ENCODE measurements at regions not wholly inside any gene's neighbourhood (a gene's known extent, or its start where the extent isn't known, plus 50 kb on each side); places are given as distances from the start of the nearest gene placed in this dataset.

DNA sequence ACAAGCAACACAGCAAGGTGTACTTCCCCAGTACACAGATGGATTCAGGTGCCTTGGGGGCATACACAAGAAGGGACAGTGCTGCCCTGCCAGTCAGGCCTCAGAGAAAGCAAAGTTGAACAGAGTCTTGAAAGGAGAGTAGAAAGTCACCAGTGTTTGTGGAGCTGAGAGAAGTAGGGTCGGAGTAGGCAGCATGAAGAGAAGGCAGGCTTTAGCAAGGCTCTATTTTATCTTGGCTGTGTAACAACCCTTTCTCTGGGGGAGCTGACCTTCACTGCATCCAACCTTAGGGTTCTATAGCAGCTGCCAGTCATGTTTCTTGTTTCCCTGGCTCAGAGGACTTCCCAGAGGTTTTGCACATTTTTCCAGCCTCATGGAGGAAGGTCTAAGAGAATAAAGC, 77.4 kb upstream of the BLID start:
- DNase-seq, result no peak

DNA sequence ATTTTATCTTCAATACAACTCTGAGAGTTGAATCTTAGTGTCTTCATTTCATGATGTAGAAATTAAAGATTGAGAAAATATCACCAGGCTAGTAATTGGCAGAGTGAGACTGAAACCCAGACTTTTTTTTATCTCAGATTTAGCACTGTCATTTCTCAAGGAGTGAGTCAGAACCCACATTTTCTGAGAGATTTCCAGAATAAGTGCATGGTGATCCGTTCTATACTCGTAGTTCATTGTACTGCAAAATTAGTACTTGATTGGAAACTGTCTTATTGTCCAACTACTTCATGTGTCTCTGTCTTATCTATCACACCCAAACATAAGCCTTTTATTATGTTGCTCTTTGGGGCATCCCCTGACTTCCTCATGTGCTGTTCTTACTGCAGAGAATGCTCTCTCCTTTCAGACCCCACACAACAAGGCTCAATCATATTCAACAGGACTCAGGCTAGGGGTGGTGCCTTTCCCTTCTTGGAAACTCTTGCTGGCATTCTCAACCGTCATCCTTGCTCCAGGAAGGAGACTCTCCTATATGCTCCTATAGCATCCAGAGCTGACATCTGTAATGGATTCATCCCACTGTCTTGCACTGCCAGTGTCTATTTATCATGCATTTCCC, 76.7 kb upstream of the BLID start:
- DNase-seq, result peak; percentile 58

DNA sequence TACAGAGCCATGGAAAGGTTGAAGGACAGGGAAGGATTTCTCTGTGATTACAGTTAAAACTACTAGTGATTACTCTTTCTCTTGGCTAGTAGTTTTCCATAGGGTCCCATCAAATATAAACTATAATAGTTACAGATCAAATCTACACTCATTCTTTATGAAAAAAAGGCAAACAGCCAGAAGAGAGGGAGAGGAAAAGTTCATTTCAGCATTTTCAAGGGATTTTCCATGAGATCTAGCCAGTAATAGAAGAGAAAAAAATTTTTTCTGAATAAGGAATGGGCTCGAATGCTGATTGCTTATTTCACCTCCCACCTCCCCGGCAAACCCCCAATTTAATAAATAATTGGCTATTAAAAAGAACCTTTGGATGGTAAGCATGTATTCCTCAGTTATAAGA, 74.8 kb upstream of the BLID start:
- no peak for DNase-seq

DNA sequence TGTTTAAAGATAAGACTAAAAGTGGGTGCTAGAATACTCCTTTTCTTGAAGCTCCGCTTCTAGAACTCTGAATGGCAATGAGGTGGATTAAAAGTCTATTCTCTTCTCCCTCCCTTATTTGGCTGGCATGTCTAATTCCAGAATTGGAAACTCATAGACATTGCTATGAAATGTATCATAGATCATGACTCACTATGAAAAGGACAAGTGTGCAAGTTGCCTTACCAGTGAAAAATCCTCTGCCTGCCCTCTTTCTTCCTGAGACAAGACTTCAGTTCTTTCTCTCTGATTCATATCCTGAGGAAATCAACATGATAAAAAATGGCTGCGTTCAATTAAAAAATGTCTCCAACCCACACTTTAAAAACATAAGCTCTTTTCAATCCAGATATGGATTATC, 73.2 kb upstream of the BLID start:
- no peak for DNase-seq

DNA sequence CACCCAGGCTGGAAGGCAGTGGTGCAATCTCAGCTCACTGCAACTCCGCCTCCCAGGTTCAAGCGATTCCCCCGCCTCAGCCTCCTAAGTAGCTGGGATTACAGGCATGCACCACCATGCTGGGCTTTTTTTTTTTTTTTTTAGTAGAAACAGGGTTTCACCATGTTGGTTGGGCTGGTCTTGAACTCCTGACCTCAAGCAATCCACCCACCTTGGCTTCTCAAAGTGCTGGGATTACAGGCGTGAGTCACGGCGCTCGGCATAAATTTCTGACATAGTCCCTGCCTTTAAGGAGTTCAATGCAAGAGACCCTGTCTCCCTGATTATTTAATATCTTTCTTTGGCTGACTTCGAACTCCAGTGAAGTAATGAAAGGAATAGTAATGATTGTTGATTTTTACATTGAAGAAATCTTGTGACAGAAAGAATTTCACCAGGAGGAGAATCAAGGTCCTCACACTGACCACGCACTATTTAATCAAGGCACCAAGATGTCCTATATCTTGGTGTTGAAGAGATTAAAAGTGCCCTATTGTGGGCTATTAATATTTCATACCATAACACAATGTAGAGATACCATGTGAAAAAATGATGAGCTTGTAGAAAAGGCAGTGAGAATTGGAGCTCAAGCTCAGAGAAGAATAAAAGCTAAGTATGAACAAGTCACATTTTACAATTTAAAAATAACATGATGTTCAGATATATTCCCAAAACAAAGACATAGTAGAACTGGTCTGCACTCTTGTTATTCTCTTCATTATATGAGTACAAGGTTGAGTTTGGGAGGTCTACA, 71.6 kb upstream of the BLID start:
- DNase-seq, result no peak

DNA sequence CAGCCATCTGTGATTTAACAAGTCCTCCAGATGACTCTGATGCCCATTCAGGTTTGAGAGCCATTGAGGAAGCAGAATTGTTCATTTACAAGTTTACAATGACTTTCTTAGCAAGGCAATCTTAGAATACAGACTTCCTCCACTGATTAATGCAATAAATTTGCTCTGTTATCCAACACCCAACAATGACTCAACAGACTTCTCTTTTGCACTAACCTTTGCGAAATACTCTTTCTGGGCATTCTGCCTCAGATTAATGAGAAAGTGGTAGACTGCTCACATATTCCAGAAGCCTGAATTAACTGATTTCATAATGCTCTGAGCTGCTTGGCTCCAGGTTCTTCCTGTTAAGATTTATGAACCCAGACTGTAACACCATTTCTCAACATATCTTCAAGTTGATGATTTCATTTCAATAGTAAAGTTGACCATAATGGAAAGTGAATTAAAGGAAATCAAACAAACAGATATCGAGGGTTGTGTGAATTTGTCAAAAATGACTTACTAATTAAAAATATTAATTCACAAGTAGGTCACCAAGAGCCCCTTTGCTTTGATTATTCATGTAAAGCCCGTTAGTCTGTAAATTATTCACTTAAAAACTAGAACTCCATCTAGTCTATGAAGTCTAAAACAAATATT, 70.5 kb upstream of the BLID start:
- DNase-seq, result no peak

DNA sequence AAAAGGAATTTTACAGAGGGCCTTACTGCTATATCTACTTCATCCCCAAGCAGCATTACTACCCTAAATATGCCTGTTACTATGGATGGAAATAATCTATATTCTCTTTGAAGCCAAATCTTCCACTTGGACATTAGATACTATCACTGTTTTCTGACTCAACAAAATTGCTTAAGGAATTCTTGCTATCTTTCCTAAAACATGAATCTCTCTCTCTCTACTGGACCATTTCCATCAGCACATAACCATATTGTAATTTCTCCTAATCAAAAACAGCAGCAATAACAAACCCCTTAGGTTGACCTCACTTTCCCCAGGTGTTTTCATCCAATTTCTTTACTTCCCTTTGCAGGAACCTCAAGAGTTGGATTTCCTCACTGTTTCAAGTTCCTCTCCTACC, 67.9 kb upstream of the BLID start:
- no peak for DNase-seq

DNA sequence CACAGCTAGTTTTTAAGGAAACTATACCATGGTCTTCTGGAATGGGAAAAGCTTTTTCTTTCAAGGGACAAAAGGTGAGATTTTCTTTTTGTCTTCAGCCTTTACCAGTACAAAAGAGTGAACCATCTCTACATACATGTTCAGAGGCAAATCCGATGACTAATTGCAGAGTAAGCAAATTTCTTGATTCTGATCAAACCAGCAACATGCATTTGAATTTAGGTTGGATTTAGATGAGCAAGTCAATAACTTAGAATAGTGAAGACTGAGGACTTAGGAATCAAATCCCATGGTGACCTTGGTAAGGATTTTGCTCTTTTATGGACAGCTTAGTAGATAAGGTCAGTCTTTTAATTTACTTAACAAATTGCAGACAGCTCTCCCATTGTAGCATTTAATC, 65.9 kb upstream of the BLID start:
- no peak for DNase-seq

DNA sequence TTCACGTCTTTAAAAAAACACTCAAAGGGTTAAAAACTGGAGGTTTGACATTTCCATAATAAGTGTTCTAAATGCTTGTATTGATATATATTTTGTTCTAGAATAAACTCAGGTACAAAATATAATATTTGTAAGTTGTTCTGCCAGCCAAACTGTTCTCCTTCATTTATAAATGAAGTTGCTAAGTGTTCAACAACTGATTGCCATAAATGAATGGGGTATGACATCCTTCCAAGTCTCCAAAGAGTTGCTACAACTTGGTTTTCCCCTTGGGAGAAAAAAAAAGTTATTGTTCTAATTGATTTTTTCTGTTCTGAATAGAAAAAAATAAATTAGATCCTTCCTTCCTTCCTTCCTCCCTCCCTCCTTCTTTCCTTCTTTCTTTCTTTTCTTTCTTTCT, 65.4 kb upstream of the BLID start:
- DNase-seq, result no peak

DNA sequence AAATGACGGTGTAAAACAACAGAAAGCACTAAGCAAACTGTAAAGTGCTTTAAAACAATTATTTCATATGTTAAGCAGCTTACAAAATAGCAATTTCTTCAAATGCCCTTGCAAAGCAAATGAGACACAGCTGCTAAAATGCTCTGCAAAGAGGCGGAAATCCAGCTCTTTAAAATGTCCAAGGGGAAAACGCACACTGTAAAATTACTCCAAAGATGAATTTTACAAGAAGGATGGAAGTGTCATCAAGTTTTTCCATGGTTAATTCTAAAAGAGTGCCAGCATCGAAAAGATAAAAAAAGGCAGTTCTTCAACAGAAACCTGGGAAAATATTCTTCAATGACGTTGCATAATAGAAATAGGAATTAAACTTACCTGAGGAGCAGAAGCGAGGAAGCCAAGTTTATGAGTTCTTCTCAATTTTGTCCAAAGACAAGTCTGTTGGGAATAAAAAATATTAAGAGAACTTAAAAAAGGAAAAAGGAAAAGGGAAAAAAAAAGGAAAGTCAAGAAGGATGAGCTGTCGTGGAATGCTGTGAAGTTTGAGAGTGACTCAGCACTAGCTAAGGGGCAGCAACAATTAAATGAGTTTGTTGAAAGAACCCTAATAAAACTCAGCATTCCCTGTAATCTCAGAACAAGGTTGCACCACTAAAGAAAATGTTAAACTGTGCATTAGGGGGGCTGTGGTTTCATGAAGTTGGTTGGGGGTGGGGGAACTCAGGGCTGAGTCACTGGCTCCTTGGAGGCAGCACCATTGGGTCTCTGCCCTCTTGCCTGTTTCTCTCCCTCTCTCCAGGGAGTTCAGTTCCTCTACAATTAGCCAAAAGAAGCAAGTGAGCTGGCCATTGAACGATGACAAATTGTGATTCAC, 64.2 kb upstream of the BLID start:
- DNase-seq, result no peak

DNA sequence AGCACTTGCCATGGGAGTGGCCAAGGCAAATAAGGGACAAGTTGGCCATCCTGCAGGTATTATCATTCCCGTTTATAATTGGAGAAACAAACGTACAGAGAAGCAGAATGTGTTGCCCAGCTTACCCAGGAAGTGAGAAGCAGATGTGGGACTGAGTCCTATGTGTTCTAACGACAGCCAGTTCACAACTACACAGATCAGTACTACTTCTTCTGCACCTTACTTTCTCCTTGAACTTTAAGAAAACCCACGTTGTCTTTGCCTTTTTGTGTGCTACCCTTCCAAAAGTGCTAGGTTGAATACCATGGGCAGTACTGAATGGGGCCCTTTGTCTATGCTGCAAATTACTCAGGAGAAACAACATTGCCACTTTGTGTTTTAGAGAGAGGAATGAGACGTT, 62.8 kb upstream of the BLID start:
- no peak for DNase-seq

DNA sequence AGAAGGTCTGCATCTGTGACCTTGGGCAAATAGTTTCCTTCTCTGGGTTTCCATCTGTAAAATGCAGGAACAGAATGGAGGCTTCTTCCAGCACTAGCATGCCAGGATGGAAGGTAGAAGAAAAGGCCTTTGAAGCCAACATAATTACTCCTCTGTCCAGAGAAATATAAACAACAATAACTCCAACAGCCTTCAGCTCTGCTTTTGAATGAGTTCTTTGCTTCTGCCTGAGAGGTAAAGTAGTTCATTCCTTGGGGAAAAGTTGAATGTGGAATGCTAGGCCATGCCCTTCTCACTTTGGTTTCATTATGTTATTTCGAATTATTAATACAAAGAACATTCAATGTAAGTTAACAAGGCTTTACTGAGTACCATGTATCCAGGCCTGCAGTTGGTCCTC, 61.2 kb upstream of the BLID start:
- DNase-seq, result no peak

DNA sequence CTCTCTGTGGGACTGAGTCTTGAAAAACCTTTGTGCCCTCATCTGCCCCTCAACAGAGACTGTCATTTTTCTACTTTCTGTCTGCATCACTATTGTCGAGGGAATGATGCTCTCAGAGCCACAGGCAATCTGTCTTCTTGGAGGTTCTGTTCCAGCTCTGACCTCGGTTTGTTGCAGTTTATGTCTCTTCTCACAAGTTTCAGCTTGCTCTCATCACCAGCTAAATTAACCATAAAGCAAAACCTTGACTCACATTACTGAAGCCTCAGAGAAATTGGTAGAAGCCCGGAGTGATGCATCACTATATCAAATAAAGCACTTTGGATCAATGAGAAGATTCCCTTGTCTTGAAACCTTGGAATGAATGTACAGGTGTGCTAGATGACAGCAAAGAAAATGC, 60.6 kb upstream of the BLID start:
- no peak for DNase-seq

DNA sequence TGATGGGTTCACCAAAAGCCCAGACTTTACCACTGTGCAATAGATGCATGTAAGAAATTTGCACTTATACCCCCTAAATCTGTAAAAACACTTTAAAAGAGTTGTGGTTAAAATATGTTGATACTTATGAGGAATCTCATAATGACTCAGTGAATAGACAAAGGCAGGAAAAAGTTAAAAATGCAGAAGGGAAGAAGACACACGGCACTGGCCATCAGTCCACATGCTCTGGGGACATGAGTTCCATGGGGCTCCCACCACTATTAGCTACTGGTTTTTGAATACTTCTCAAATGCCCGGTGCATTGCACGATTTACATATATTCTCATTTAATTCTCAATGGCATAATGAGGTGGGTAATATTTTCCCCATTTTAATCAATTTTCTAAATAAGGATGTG, 59.3 kb upstream of the BLID start:
- DNase-seq, result no peak

DNA sequence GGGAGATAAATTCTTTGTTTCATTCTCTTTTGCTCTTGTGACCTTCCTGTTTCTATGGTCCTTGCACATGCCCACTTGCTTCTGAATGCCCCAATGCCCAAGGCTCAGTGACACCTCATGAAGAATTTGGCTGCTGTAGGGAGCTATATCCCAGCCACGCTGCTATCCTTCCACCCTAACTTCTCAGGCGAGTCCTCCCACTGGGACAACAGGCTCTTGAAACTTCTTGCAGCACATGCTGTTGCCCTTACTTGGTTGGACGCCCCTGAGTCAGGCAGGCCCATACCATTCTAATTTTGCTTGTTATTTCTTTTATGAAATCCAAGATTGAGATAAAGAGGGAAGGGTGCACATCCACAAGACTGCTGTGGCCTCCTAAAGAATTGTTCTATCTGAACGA, 57.6 kb upstream of the BLID start:
- no peak for DNase-seq

DNA sequence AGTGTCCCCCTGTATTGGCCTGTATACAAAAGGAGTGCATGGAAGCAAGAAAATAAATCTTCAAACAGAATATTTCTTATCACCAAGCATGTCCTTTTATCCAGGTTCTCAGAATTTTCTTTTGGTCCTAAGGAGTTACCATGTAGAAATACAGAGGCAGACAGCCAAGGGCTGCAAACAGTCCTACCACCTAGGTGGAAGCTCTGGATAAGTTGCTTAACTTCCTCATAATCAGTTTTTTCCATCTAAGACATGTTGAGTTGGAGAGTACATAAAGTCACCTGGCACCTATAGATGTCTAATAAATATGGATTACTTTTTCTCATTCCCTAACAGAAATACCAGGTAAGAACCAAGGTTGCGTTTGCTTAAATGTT, 57.0 kb upstream of the BLID start:
- no peak for DNase-seq

DNA sequence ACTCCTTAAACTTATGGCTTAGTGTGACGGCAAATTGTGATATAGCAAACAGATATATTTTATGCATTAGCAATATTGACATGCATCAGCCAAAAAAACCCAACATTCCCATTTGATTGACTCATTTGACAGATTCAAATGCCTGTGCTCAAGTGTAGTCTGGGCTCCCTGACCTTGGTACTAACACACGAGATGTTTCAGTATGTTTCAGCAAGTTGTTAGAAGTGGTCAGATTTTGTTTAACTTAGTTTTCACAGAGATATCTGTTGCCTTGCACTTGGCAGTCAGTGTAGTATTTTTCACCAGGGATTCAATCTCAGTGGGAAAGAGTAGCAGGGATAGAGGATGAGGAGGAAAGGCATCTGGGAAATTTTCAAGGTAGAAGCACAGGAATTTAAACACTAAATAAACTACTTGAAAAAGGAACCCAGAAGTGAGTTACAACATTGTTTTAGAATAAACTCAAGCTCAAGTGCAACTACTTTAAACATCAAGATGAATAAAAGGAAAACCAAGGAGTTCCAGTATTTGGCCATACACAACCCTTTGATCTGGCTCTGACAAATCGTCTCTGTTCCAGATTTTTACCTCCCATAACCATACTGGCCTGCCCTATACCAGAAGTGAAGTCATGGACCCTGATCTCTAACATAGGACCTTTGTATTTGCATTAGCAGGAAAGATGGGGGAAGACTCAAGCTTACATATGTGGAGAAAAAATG, 56.5 kb upstream of the BLID start:
- no peak for DNase-seq

DNA sequence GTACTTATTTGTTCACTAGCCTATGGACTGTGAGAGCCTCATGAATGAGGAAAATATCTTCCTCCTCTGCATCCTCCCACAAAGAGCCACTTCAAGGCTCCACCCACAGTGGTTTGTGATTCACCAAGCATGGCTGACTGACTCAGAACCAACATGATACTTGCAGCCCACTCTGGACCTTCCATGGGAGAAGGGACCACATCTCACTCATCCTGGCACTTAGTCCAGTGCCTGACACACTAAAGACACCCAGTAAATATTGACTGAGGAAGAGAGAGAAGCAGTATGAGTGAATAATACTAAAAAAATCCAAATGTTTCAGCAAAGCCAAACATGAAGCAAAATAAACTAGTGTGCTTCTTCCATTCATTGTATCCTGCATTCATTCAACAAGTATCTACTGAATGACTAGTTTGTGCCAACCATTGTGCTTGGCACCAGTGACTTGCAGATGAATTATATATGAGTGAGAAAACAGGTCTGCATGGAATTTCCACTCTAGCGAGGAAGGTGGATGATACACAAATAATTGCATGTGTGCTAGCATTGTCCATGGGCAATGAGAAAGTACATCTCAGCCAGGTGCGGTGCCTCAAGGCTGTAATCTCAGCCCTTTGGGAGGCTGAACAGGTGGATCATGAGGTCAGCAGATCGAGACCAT, 54.9 kb upstream of the BLID start:
- no peak for DNase-seq

DNA sequence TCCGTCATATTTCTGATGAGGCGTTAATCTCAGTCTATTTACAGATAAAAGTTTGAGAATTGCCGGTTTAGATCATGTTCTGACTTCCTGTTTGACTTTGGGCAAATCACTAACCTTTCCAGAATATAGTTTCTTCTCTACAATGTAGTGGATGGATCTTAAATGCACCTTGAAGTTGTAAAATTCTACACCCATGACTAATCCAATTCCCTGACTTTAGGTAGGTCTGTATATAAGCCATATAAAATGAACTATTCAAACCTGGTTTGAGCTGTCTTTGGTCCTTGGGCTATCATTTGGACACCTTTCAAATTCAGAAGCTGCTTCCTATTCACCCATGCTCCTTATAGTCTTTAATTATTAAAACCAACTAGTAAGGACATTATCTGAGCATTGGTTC, 52.2 kb upstream of the BLID start:
- no peak for DNase-seq

DNA sequence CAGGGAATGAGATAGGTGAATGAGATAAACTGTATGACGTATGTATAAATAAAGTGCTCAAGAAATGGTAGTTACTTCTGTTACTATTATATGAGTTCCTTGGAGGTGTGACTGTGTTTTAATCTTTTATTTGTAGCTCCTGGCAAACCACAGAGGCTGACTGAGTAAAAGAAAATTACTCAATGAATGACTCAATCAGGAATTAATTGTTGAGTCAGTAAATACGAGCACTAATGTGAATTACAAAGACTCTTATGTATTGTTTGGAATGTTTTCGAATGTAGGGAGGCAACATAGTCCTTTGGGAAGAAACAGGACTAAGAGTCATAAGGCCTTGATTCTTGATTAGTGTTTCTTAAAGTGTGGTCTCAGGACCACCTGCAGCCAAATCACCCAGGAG, 51.1 kb upstream of the BLID start:
- DNase-seq, result no peak

DNA sequence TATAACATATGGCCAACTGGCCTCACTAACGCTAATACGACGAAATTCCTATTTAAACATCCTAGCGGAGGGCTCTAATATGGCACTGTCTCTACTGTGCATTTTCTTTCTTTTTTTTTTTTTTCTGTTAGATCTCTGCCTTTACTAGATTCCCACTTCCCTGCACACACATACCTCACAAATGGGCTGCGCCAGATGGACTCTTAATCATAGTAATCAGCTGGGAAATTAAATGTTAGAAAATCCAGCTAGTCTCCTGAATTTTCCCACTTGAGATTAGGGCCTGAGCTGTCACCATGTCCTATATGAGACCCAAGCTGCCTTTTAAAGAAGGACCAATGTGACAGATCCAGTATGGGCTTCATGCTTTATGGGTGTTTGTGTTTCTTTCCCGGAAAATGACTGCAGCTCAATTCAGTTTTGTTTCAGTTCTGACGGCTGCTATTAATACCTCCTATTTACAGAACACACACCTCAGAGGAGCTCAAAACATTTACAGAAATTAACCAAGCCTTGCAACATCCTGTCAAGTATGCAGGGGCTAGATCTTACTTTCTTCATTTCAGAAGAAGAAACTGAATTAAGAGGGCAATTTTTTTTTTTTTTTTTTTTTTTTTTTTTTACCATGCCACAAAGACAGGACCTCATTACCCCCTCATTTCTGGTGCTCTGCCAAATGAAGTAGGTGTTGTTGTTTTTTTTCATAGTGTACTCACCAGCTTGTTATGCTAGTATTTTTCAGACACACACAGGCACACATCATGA, 49.8 kb upstream of the BLID start:
- DNase-seq, result no peak
